ENCODE measurements at regions not wholly inside any gene's neighbourhood (a gene's known extent, or its start where the extent isn't known, plus 50 kb on each side); places are given as distances from the start of the nearest gene placed in this dataset.

- CTCF ChIA-PET = no interaction called here
Measured at GRCh38 chr5:17361331-17361730, 136.7 kb upstream of the TAF11L2 start.

GRCh38 chr5:17364987-17365810, 132.8 kb upstream of the TAF11L2 start:
- WGBS (ENCODE audit: insufficient coverage) = 95% methylated on average over 4 of the region's 4 CpGs
- ChIA-PET POLR2A (no interaction called here), CTCF (interaction anchor here (0.6 kb wide), 1 partner anchor 21 kb away, joined by 3 read pairs; no protein-coding TSS in a partner anchor)
- H3K9me3 ChIP-seq (ENCODE audit: control extremely low read depth in 1 of 5, control insufficient read depth in 4 of 5, insufficient read depth in 2 of 5, low read depth in 1 of 5, low read length in 4 of 5) = peaks cover 0 to 2% (median 0%) of the 10 kb centered on the region in 5 experiments
- H3K27ac ChIP-seq (ENCODE audit: insufficient read depth in 1 of 2, low read depth in 1 of 2, low read length in 2 of 2, poor library complexity in 1 of 2, severe bottlenecking in 2 of 2) = no peak overlapping the region
- H3K4me1 ChIP-seq (ENCODE audit: control extremely low read depth in 1 of 4, control insufficient read depth in 4 of 4, insufficient read depth in 4 of 4, low read length in 3 of 4) = no peaks in the 10 kb centered on the region
- H3K36me3 ChIP-seq (ENCODE audit: control insufficient read depth in 4 of 4, insufficient read depth in 4 of 4, low read length in 3 of 4) = no peaks in the 10 kb centered on the region
- DNase-seq = no peak
- H3K4me3 ChIP-seq (ENCODE audit: control insufficient read depth in 1 of 7, extremely low read depth in 1 of 7, insufficient read depth in 4 of 7, low read depth in 2 of 7, low read length in 6 of 7) = no peak overlapping the region
- no peaks in the 10 kb centered on the region for H3K27me3 ChIP-seq (replicated peaks in 2 of 5; ENCODE audit: control insufficient read depth in 4 of 5, insufficient read depth in 5 of 5, low read length in 4 of 5)

More at GRCh38 chr5:17361331-17361730, 136.7 kb upstream of the TAF11L2 start:
- H3K36me3 ChIP-seq (ENCODE audit: control insufficient read depth in 4 of 4, insufficient read depth in 4 of 4, low read length in 3 of 4) = no peaks in the 10 kb centered on the region
- H3K9me3 ChIP-seq (ENCODE audit: control extremely low read depth in 1 of 5, control insufficient read depth in 4 of 5, insufficient read depth in 2 of 5, low read depth in 1 of 5, low read length in 4 of 5) = peaks cover 0 to 2% (median 0%) of the 10 kb centered on the region in 5 experiments
- H3K27me3 ChIP-seq (replicated peaks in 2 of 5; ENCODE audit: control insufficient read depth in 4 of 5, insufficient read depth in 5 of 5, low read length in 4 of 5) = no peaks in the 10 kb centered on the region
- no peak overlapping the region for H3K4me3 ChIP-seq (ENCODE audit: control insufficient read depth in 1 of 7, extremely low read depth in 1 of 7, insufficient read depth in 4 of 7, low read depth in 2 of 7, low read length in 6 of 7)
- no peak overlapping the region for H3K27ac ChIP-seq (ENCODE audit: insufficient read depth in 1 of 2, low read depth in 1 of 2, low read length in 2 of 2, poor library complexity in 1 of 2, severe bottlenecking in 2 of 2)
- H3K4me1 ChIP-seq (ENCODE audit: control extremely low read depth in 1 of 4, control insufficient read depth in 4 of 4, insufficient read depth in 4 of 4, low read length in 3 of 4) = no peaks in the 10 kb centered on the region
- DNase-seq = no peak
- 100% methylated on average over 2 of the region's 4 CpGs for whole genome bisulfite sequencing (ENCODE audit: insufficient coverage)
- POLR2A ChIA-PET = interaction anchor here (0.6 kb wide), 1 partner anchor 129 kb away, joined by 5 read pairs; no protein-coding TSS in a partner anchor

- no peaks in the 10 kb centered on the region for H3K4me1 ChIP-seq (ENCODE audit: control extremely low read depth in 1 of 4, control insufficient read depth in 4 of 4, insufficient read depth in 4 of 4, low read length in 3 of 4)
- ChIA-PET POLR2A (no interaction called here), CTCF (no interaction called here)
- no peak for DNase-seq
- no peak overlapping the region for H3K4me3 ChIP-seq (ENCODE audit: control insufficient read depth in 1 of 7, extremely low read depth in 1 of 7, insufficient read depth in 4 of 7, low read depth in 2 of 7, low read length in 6 of 7)
- H3K27ac ChIP-seq (ENCODE audit: insufficient read depth in 1 of 2, low read depth in 1 of 2, low read length in 2 of 2, poor library complexity in 1 of 2, severe bottlenecking in 2 of 2) = no peak overlapping the region
- no peaks in the 10 kb centered on the region for H3K36me3 ChIP-seq (ENCODE audit: control insufficient read depth in 4 of 4, insufficient read depth in 4 of 4, low read length in 3 of 4)
- peaks cover 0 to 2% (median 0%) of the 10 kb centered on the region in 5 experiments for H3K9me3 ChIP-seq (ENCODE audit: control extremely low read depth in 1 of 5, control insufficient read depth in 4 of 5, insufficient read depth in 2 of 5, low read depth in 1 of 5, low read length in 4 of 5)
- no peaks in the 10 kb centered on the region for H3K27me3 ChIP-seq (replicated peaks in 2 of 5; ENCODE audit: control insufficient read depth in 4 of 5, insufficient read depth in 5 of 5, low read length in 4 of 5)
- WGBS (ENCODE audit: insufficient coverage) = 93% methylated on average over 7 of the region's 7 CpGs
Measured at GRCh38 chr5:17365811-17366138, 132.3 kb upstream of the TAF11L2 start.

GRCh38 chr5:17367256-17367840, 130.7 kb upstream of the TAF11L2 start:
- no peaks in the 10 kb centered on the region for H3K4me1 ChIP-seq (ENCODE audit: control extremely low read depth in 1 of 4, control insufficient read depth in 4 of 4, insufficient read depth in 4 of 4, low read length in 3 of 4)
- no peak for DNase-seq
- 88% methylated on average over 1 of the region's 3 CpGs for WGBS (ENCODE audit: insufficient coverage)
- POLR2A ChIA-PET = no interaction called here
- H3K27ac ChIP-seq (ENCODE audit: insufficient read depth in 1 of 2, low read depth in 1 of 2, low read length in 2 of 2, poor library complexity in 1 of 2, severe bottlenecking in 2 of 2) = no peak overlapping the region
- H3K27me3 ChIP-seq (replicated peaks in 2 of 5; ENCODE audit: control insufficient read depth in 4 of 5, insufficient read depth in 5 of 5, low read length in 4 of 5) = no peaks in the 10 kb centered on the region
- H3K9me3 ChIP-seq (ENCODE audit: control extremely low read depth in 1 of 5, control insufficient read depth in 4 of 5, insufficient read depth in 2 of 5, low read depth in 1 of 5, low read length in 4 of 5) = peaks cover 0 to 2% (median 0%) of the 10 kb centered on the region in 5 experiments
- CTCF ChIA-PET = interaction anchor here (1.6 kb wide), 1 partner anchor 13 kb away, joined by 4 read pairs; no protein-coding TSS in a partner anchor
- H3K36me3 ChIP-seq (ENCODE audit: control insufficient read depth in 4 of 4, insufficient read depth in 4 of 4, low read length in 3 of 4) = no peaks in the 10 kb centered on the region
- H3K4me3 ChIP-seq (ENCODE audit: control insufficient read depth in 1 of 7, extremely low read depth in 1 of 7, insufficient read depth in 4 of 7, low read depth in 2 of 7, low read length in 6 of 7) = no peak overlapping the region

- no peak for DNase-seq
- H3K27ac ChIP-seq (ENCODE audit: insufficient read depth in 1 of 2, low read depth in 1 of 2, low read length in 2 of 2, poor library complexity in 1 of 2, severe bottlenecking in 2 of 2) = no peak overlapping the region
- H3K4me1 ChIP-seq (ENCODE audit: control extremely low read depth in 1 of 4, control insufficient read depth in 4 of 4, insufficient read depth in 4 of 4, low read length in 3 of 4) = no peaks in the 10 kb centered on the region
- CTCF ChIA-PET = no interaction called here
- POLR2A ChIA-PET = no interaction called here
- WGBS (ENCODE audit: insufficient coverage) = 100% methylated on average over 6 of the region's 7 CpGs
- no peaks in the 10 kb centered on the region for H3K36me3 ChIP-seq (ENCODE audit: control insufficient read depth in 4 of 4, insufficient read depth in 4 of 4, low read length in 3 of 4)
- peaks cover 0 to 2% (median 0%) of the 10 kb centered on the region in 5 experiments for H3K9me3 ChIP-seq (ENCODE audit: control extremely low read depth in 1 of 5, control insufficient read depth in 4 of 5, insufficient read depth in 2 of 5, low read depth in 1 of 5, low read length in 4 of 5)
- no peaks in the 10 kb centered on the region for H3K27me3 ChIP-seq (replicated peaks in 2 of 5; ENCODE audit: control insufficient read depth in 4 of 5, insufficient read depth in 5 of 5, low read length in 4 of 5)
- no peak overlapping the region for H3K4me3 ChIP-seq (ENCODE audit: control insufficient read depth in 1 of 7, extremely low read depth in 1 of 7, insufficient read depth in 4 of 7, low read depth in 2 of 7, low read length in 6 of 7)
Measured at GRCh38 chr5:17370651-17371050, 127.4 kb upstream of the TAF11L2 start.

- ChIA-PET CTCF (no interaction called here), POLR2A (no interaction called here)
- no peak overlapping the region for H3K4me3 ChIP-seq (ENCODE audit: control insufficient read depth in 1 of 7, extremely low read depth in 1 of 7, insufficient read depth in 4 of 7, low read depth in 2 of 7, low read length in 6 of 7)
- 98% methylated on average over 5 of the region's 5 CpGs for WGBS (ENCODE audit: insufficient coverage)
- no peaks in the 10 kb centered on the region for H3K9me3 ChIP-seq (ENCODE audit: control extremely low read depth in 1 of 5, control insufficient read depth in 4 of 5, insufficient read depth in 2 of 5, low read depth in 1 of 5, low read length in 4 of 5)
- DNase-seq = no peak
- H3K27ac ChIP-seq (ENCODE audit: insufficient read depth in 1 of 2, low read depth in 1 of 2, low read length in 2 of 2, poor library complexity in 1 of 2, severe bottlenecking in 2 of 2) = no peak overlapping the region
- H3K36me3 ChIP-seq (ENCODE audit: control insufficient read depth in 4 of 4, insufficient read depth in 4 of 4, low read length in 3 of 4) = no peaks in the 10 kb centered on the region
- H3K4me1 ChIP-seq (ENCODE audit: control extremely low read depth in 1 of 4, control insufficient read depth in 4 of 4, insufficient read depth in 4 of 4, low read length in 3 of 4) = no peaks in the 10 kb centered on the region
- no peaks in the 10 kb centered on the region for H3K27me3 ChIP-seq (replicated peaks in 2 of 5; ENCODE audit: control insufficient read depth in 4 of 5, insufficient read depth in 5 of 5, low read length in 4 of 5)
Measured at GRCh38 chr5:17373406-17373805, 124.6 kb upstream of the TAF11L2 start.

GRCh38 chr5:17373814-17374556, 124.0 kb upstream of the TAF11L2 start:
- Histone ChIP-seq H3K27ac (ENCODE audit: insufficient read depth in 1 of 2, low read depth in 1 of 2, low read length in 2 of 2, poor library complexity in 1 of 2, severe bottlenecking in 2 of 2) (no peak overlapping the region), H3K4me3 (ENCODE audit: control insufficient read depth in 1 of 7, extremely low read depth in 1 of 7, insufficient read depth in 4 of 7, low read depth in 2 of 7, low read length in 6 of 7) (no peak overlapping the region), H3K4me1 (ENCODE audit: control extremely low read depth in 1 of 4, control insufficient read depth in 4 of 4, insufficient read depth in 4 of 4, low read length in 3 of 4) (no peaks in the 10 kb centered on the region), H3K36me3 (ENCODE audit: control insufficient read depth in 4 of 4, insufficient read depth in 4 of 4, low read length in 3 of 4) (no peaks in the 10 kb centered on the region), H3K9me3 (ENCODE audit: control extremely low read depth in 1 of 5, control insufficient read depth in 4 of 5, insufficient read depth in 2 of 5, low read depth in 1 of 5, low read length in 4 of 5) (no peaks in the 10 kb centered on the region), H3K27me3 (replicated peaks in 2 of 5; ENCODE audit: control insufficient read depth in 4 of 5, insufficient read depth in 5 of 5, low read length in 4 of 5) (no peaks in the 10 kb centered on the region)
- 89% methylated on average over 6 of the region's 7 CpGs for WGBS (ENCODE audit: insufficient coverage)
- DNase-seq = no peak
- ChIA-PET CTCF (no interaction called here), POLR2A (no interaction called here)
